ENCODE measurements at regions not wholly inside any gene's neighbourhood (a gene's known extent, or its start where the extent isn't known, plus 50 kb on each side); places are given as distances from the start of the nearest gene placed in this dataset.

- TF ChIP-seq, protein P1, sequence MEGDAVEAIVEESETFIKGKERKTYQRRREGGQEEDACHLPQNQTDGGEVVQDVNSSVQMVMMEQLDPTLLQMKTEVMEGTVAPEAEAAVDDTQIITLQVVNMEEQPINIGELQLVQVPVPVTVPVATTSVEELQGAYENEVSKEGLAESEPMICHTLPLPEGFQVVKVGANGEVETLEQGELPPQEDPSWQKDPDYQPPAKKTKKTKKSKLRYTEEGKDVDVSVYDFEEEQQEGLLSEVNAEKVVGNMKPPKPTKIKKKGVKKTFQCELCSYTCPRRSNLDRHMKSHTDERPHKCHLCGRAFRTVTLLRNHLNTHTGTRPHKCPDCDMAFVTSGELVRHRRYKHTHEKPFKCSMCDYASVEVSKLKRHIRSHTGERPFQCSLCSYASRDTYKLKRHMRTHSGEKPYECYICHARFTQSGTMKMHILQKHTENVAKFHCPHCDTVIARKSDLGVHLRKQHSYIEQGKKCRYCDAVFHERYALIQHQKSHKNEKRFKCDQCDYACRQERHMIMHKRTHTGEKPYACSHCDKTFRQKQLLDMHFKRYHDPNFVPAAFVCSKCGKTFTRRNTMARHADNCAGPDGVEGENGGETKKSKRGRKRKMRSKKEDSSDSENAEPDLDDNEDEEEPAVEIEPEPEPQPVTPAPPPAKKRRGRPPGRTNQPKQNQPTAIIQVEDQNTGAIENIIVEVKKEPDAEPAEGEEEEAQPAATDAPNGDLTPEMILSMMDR (conservative IDR thresholded peaks at IDR 0.05; ENCODE audit: low read depth in 2 of 2): no peak
- TF ChIP-seq CREB1 (CRISPR knock-in tag; IDR thresholded peaks at IDR 0.05; ENCODE audit: low read depth): no peak
- no peak for TF ChIP-seq POLR2AphosphoS5 (IDR thresholded peaks at IDR 0.05; ENCODE audit: low read depth)
Measured at GRCh38 chr6:15090145-15090579, 155.7 kb upstream of the JARID2 start.
